ENCODE measurements at regions not wholly inside any gene's neighbourhood (a gene's known extent, or its start where the extent isn't known, plus 50 kb on each side); places are given as distances from the start of the nearest gene placed in this dataset.
"Not testable (repeated sequence)": the region's sequence is repeated elsewhere in the genome, so short reads cannot be mapped to it uniquely, and the experiment has no call there.

DNA sequence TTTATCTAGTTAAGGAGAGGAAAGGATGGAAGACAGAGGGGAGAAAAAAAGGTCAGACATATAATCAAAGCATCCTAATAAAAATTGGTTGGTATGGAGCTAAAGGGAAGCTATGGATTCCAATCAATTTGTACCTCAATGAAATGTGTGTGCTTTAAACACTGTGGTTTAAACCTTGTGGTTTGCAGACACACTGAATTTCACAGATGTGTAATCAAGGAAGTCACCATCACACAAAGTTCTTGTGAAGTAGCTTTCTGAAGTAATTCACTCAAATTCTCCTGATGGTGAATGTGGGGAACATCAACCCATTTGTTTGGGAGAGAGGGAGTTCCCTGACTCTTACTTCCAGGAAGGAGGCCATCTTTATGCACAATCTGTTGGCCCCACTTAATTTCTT, 243.3 kb upstream of the KRR1 start:
- no peak for DNase-seq

DNA sequence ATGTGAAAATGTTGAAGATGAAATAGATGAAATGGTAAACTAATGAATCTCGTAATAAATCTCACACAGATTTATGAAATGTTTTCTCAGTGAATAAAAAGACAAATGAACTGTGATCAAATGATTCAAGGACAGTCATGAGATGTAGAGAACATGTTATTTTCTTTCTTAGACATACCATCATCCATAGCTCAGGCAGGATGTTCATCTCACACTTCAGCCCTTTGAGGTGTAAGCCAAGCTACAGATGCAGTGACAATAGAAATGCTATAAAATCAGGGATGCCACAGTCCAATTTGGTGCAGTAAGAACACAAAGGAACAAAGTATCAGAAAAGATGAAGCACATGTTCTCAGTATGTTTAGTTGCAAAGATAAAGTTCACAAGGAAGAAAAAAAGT, 242.7 kb upstream of the KRR1 start:
- DNase-seq: no peak

DNA sequence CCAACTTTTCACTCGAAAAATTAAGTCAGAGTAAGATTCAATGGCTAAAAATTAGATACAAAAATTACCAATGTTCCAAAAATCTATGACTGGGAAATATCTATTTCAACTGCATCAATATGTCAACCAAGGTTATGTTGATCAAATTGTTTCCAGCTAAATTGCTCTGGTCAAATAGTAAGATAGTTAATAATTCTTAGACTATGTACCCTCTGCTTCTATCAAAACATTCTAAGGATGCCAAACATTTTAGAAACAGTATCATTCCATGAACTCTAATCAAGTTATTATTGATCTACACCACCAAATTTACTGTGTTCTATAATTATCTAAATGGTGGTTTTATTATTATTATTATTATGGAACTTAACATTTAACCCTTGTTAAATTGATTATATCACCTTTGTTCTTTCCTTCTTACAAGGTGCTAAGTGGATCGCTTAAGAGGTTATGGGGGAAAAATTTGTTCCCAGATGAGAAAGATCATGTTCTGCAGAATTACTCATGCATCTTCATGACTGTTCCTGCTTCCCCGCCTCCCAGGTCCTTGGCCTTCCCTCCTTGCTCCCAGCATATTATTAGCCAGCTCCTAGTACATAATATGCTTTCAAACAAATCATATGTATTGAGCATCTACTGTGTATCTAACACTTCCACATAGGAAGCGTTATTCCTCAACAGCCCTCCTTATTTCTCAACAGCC, 240.5 kb upstream of the KRR1 start:
- no peak for DNase-seq

DNA sequence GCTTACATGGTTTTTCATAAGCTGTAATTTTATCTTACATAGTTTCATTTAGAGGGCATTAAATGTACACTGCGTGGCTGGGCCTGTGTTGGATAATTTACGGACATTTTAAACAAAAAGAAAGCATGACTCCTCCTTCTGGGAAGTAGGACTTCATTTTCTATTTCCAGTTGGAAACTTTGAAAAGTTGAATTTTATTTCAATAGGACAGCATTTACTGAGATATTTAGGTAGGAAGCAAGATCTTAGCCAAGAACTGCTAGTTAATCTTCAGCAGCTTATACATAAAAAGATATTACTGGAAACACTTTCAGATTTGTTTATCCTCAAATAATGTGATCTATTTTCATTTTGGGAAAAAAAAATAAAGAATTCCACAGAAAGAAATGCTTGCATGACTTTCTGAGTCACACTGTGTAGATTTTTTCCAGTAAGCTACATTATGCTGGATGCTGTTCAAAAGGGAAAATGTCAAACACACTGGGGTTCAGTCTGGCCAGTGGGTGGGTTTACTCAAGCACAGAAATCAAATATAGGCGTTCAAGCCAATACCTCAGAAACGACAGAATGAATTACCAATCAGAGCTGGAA, 239.4 kb upstream of the KRR1 start:
- DNase-seq: no peak

DNA sequence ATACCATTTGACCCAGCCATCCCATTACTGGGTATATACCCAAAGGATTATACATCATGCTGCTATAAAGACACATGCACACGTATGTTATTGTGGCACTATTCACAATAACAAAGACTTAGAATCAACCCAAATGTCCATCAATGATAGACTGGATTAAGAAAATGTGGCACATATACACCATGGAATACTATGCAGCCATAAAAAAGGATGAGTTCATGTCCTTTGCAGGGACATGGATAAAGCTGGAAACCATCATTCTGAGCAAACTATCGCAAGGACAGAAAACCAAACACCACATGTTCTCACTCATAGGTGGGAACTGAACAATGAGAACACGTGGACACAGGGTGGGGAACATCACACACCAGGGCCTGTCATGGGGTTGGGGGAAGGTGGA, 237.6 kb upstream of the KRR1 start:
- DNase-seq: not testable (repeated sequence)

DNA sequence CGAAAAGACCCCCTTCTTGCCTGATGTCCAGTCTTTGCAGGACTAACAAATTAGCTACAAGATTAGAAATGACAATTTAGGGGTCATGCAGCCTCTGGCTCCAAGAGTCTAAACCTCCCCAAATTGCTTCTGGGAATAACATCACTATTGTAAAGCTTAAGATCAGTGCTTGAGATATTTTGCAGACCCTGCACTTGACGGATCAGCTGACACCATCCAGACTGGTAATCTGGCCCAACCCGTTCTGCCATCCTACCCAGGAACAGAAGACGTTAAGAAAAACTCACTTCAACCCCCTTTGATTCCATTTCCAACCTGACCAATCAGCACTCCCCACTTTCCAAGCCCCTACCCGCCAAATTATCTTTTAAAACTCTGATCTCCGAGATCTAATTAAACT, 236.7 kb upstream of the KRR1 start:
- DNase-seq: no peak

DNA sequence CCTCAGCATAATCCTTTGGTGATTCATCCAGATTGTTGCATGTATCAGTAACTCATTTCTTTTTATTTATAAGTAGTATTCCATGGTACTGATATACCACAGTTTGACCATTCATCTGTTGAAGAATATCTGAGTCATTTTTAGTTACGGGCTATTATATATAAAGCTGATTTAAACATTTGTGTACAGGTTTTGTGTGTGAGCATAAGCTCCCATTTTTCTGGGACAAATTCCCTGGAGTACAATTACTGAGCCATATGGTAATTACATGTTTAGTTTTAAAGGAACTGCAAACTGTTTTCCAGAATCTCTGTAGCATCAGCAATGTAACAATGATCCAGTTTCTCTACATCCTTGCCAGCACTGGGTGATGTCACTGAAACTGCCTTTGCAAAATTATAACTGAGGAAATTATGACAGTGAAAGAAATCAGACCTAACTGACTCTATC, 236.2 kb upstream of the KRR1 start:
- no peak for DNase-seq

DNA sequence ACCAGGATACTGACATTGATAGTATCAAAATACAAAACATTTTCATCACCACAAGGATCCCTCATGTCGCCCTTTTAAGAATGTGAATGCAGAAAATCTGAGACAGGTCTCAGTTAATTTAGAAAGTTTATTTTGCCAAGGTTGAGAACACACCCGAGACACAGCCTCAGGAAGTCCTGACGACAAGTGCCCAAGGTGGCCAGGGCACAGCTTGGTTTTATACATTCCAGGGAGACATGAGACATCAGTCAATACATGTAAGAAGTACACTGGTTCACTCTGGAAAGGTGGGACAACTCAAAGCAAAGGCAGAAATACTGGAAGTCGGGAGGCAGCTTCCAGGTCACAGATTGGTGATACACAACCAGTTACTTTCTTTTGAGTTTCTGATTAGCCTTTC, 235.2 kb upstream of the KRR1 start:
- DNase-seq: no peak

DNA sequence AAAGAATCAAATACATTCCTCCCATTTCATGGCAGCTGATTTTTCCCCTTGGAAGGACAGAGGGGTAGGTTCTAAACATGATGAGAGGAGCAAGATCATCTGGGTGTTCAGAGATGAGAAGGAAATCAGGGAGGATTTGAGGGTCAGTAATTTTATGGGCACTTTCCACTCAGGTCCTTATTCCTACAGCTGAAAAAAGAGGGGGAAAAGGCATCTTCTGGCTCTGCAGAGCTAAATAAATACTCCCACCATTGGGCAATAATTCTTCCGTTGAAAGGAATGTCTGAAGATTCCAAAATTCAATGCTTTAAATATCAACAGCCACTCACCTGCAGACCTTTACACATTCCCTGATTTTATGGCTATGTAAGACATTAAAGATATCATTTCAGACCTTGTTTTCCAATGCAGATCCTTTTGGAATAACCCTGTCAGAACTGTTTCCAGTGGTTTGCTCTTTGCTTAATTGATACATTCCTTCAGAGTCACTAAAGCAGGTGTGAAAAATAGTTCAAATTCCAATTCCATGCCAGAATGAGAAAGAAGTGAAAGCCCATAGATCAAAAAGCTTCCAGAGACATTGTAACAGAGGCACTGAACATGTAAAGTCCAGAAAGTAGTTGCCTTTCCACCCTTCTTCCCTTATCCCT, 233.3 kb upstream of the KRR1 start:
- DNase-seq: no peak

DNA sequence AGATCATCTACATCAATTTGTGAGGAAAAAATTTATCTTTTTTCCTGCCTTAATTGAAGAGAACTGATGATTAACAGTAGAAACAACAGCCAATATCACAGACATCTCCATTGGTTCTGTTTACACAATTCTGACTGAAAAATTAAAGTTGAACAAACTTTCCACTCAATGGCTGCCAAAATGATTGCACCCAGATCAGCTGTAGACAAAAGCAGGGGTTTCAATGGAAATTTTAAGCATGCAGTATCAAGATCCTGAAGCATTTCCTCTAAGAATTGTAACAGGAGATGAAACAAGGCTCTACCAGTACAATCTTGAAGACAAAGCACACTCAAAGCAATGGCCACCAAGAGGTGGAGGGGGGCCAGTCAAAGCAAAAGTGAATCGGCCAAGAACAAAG, 231.6 kb upstream of the KRR1 start:
- DNase-seq: no peak

DNA sequence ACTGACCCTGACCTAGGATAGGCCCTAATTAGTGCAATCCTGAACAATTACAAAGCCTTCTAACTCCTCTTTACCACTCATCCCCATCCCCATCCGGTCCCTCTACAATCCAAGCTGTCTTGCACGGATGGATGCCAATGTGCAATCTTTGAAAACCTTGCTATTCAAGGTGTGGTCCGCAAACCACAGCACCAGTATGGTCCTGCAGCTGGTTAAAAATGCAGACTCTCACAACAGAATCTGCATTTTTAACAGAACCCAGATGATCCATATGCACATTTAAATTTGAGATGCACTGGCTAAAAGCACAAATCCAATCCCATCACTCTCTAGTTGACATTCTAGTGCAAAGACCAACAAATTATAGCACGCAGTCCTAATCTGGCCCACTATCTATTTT, 230.6 kb upstream of the KRR1 start:
- no peak for DNase-seq

DNA sequence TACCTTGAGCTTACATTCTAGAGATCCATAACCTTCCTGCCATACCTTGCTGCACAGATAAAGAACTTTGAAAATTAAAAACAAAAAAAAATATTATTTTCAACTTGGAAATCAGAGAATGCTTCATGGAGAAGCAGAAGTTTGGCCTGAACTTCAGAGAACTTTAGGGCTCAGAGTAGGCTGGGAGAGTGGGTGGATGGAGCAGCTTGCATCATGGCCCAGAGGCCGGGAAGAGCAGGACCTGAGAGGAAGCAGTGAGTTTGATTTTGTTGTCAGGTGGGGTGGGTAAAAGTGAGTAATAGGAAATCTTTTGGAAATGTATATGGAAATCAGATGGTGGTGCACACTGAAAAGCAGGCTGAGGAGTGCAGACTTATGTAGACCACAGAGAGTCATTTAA, 228.5 kb upstream of the KRR1 start:
- no peak for DNase-seq

DNA sequence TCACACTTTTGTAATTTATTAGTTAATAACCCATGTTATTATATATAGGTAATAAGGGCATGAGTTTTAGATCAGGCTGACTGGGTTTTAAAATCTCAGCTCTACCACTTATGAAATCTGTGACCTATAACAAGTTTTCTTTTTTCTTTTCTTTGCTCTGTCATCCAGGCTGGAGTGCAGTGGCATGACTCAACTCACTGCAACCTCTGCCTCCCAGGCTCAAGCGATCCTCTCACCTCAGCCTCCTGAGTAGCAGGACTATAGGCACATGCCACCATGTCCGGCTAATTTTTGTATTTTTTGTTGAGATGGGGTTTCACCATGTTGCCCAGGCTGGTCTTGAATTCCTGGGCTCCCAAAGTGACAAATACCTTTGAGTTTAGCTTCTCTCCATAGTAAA, 227.7 kb upstream of the KRR1 start:
- DNase-seq: not testable (repeated sequence)

DNA sequence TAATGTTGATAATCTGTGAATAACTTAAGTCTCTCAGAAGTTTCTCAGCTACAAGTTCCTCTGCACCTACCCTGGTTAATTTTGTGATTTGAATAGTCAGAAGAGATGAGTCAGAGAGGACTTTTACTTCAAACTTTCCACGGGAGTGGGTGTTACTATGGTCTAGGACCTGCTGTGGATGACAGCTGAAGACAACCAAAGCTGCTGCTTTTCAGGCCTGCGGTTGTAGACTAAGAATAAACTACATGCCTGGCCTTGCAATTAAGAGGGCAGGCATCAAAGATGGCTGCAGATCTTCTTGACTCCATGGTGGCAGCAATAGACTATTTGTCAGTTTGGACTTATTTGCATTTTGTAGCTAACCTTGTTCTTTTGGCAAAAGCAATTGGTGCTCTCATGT, 227.1 kb upstream of the KRR1 start:
- DNase-seq: no peak

DNA sequence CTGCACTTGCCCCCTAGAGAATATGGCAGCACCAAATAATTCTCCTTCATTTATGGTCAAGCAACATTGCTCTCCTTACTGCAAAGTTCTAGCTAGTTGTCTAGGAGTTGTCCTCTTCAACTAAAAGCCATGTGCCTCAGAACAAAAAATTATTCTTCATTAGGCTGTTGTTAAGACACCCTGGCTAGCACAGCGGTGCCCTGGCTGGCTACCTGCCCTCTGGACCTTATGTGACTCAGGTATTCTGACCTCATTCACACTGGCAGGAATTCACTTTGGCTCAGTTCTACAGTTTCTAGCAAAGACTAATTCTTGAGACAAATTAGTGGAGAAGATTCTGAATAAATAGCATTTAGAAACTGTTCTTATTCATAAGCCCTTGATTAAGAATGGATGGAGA, 224.4 kb upstream of the KRR1 start:
- DNase-seq: no peak

DNA sequence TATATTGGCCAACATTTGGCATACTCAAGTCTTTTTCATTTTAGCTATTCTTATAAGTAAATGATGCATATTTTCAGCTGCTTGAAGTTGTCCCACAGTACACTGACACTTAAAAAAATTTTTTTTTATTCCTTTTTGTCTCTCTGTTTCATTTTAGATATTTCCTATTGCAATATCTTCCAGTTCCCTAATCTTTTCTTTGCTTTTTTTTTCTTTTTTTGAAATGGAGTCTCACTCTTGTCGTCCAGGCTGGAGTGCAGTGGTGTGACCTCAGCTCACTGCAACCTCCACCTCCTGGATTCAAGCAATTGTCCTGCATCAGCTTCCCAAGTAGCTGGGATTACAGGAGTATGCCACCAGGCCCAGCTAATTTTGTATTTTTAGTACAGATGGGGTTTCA, 217.4 kb upstream of the KRR1 start:
- no peak for DNase-seq

DNA sequence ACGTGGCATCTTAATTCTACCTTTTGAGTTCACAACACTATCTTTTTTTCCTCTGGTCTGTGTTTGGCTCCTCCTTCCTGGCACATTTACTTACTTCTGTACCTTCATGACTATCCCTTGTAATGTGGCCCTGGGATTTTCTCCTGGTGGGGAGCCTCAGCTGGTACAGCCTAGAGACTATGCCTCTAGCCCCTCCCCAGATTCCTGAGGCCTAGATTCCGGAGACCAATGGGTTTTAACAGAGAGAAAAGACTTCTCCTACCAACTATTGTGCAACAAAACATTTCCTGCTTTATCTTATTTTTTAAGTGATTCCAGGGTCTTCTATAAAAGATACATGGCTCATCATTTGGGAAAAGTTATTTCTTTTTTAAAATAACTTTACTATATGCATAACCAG, 216.2 kb upstream of the KRR1 start:
- no peak for DNase-seq

DNA sequence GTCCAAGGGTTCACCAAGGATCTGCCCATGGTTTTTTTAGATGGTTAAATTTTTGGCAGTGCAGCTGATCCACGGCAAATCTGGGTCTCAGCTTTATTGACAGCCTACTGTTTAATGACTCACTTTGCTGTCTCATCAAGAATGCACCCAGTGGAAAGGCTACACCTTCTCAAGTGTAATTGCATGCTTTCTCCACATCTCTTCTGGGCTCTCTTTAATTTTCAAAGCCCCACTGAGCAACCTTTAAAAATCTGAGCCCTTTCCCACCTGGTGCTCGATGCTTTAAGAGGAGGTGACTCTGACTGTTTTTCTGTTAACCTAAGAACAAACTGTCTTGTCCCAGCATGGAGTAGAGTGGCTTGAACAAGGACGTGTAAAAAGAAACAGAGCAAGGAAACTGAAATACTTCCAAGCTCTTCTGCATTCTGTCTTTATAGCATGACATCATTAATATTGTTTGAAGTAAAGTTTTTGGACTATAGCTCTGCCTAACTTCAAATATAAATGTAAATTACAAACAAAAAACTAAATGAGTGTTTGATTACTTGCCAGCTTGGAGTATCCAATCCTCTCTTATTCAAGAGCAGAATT, 214.2 kb upstream of the KRR1 start:
- DNase-seq: no peak

DNA sequence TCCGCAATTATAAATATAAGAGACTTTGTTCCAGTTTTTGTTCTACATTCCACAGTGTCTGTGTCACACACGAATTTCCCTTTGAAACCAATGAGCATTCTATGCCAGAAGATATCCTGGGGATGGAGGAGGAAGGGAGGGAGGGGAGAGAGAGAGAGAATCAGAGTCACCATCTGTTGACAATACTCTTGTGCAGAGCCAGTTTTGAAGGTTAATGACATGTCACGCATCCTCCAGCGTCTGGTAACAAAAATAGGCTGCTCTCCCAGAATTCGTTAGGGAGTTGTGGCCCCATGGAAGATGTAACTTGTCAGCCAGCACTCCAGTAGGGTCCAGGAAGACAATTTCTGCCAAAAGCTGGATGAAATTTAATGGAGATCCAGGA, 213.5 kb upstream of the KRR1 start:
- no peak for DNase-seq

DNA sequence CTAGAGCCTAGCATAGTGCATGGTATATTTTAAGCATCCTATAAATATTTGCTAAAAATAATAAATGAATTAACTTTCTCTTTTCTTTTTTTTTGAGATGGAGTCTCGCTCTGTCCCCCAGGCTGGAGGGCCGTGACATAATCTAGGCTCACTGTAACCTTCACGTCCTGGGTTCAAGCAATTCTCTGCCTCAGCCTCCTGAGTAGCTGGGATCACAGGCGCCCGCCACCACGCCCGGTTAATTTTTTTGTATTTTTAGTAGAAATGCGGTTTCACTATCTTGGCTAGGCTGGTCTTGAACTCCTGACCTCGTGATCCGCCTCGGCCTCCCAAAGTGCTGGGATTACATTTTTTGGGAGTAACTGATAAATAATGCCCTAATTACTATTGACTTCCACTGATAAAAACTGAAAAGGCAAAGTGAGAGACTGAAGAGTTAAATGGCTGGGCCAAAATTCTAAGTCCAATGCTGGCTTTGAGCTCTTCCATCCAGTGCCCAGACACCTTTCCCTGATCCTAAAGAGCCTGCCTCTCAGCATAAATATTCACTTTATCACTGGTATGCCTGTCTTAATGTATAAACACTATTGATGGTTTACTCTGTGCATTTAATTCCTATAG, 213.0 kb upstream of the KRR1 start:
- no peak for DNase-seq

DNA sequence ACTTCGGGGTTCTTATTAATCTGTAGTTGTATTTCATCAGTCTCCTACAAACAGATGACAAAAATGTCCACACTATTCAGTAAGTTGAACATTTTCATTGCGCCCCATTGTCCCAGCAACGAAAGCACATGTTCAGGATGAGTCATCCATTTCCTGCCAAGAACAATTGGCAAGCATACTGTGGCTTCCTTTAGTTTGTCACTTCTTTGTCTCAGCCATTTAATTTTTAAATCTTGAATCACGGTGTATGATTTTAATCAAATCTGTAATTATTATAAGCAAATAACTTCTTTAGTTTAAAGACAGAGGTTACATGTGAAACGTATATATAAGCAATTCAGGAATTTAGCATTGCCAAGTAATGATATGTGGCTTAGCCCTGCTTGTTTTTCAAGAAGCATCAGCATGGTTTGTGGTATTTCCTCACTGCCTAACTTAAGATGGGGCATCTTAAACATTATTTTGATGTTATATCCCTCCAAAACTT, 211.3 kb upstream of the KRR1 start:
- DNase-seq: peak; percentile 26 to 43

DNA sequence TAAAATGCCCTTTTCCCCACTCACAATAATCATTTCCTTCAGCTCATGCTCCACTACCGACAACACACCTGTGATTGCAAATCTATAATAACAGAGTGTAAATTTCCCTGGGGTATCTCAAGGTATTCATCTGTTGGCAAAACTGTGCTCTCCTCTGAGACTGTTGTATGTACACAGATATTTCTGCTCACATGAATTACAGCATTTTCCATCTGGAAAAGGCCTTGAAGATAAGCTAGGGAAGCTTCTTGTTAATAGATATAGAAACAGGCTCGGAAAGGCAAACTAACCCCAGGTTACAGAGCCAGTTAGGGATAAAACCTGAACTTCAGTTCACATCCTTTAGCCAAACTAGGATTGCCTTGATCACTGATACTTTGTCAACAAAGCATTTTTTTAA, 210.4 kb upstream of the KRR1 start:
- no peak for DNase-seq

DNA sequence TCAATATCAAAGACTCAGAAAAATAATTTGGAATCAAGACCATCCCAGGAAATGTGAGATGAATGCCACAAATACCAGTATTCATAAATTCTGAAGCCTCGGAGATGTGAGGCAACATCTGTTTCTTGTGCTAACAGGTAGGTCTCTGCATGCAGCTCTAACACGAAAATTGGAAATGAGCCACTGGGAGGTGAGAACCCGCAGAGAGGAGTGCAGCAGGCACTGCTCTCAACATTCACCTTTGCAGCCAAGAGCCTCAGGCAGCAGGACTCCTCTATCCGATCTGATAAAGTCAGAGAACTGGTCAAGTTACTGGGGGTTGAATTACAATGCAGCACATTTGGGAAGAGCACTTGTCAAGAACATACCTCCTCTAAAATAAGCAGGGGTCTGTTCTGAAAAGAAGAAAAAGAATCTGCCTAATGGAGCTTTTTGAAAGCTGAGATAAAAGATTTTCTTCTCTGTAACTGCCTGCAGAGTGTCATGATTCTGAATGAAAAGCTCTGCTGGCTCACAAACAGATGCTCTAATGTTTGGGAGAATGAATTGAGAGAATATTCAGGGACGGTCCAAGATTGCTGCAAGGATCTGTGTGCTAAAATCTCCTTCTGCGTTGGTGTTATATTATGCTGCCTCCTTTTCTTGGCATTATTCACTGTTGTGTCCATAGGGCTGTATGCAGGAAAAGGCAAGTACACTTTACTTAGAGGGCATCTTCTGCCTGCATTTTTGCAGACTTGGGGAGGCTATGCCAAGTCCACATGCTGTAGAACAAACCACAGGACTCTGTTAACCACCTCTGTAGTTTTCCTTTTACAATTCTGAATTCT, 209.6 kb upstream of the KRR1 start:
- DNase-seq: no peak
